Left ventricle myocardium inferior (tissue), 1 donor: ENCODE measurements at regions not wholly inside any gene's neighbourhood (a gene's known extent, or its start where the extent isn't known, plus 50 kb on each side); places are given as distances from the start of the nearest gene placed in this dataset.

Experiments
- DNase-seq: peaks from one replicate; pipeline ENCODE4 v3.0.0-alpha.2; 2020
- H3K27ac ChIP-seq: fragments of 200-600 bp; replicated peaks from 2 replicates; pipeline ENCODE4 v1.8.0; 2021
- H3K27me3 ChIP-seq: fragments of 200-600 bp; 2 replicates; pipeline ENCODE4 v1.8.0; 2021; ENCODE audit warnings: low read depth
- H3K36me3 ChIP-seq: fragments of 200-600 bp; 2 replicates; pipeline ENCODE4 v1.8.0; 2021
- H3K4me1 ChIP-seq: fragments of 200-600 bp; 2 replicates; pipeline ENCODE4 v1.8.0; 2021
- H3K4me3 ChIP-seq: fragments of 200-600 bp; 2 replicates; pipeline ENCODE4 v1.8.0; 2021; ENCODE audit warnings: mild to moderate bottlenecking, moderate library complexity
- H3K9me3 ChIP-seq: fragments of 200-600 bp; replicated peaks from 2 replicates; pipeline ENCODE4 v1.8.0; 2021
- intact Hi-C: fragments of 100-400 bp; cut with micrococcal nuclease; formaldehyde crosslinking; loops from one replicate; pipeline ENCODE4 v1.11.0; 2022
- TF ChIP-seq, protein P1 (sequence below): fragments of 200-600 bp; IDR thresholded peaks from 2 replicates; pipeline ENCODE4 v1.8.0; 2021; ENCODE audit warnings: antibody characterized with exemption, mild to moderate bottlenecking, borderline replicate concordance
- donor health status: DM: no; HTN: yes; CAD: no; lungs with severe emphysema.

- no peak for DNase-seq
- H3K36me3 ChIP-seq, result no peaks in the 10 kb centered on the region
- no peak overlapping the region for H3K4me3 ChIP-seq
- peaks cover 12% of the 10 kb centered on the region for H3K9me3 ChIP-seq
- peaks cover 14% of the 10 kb centered on the region for H3K27me3 ChIP-seq
- no peak overlapping the region for H3K27ac ChIP-seq
- intact Hi-C loops, result no loop called here
- TF ChIP-seq, protein P1, sequence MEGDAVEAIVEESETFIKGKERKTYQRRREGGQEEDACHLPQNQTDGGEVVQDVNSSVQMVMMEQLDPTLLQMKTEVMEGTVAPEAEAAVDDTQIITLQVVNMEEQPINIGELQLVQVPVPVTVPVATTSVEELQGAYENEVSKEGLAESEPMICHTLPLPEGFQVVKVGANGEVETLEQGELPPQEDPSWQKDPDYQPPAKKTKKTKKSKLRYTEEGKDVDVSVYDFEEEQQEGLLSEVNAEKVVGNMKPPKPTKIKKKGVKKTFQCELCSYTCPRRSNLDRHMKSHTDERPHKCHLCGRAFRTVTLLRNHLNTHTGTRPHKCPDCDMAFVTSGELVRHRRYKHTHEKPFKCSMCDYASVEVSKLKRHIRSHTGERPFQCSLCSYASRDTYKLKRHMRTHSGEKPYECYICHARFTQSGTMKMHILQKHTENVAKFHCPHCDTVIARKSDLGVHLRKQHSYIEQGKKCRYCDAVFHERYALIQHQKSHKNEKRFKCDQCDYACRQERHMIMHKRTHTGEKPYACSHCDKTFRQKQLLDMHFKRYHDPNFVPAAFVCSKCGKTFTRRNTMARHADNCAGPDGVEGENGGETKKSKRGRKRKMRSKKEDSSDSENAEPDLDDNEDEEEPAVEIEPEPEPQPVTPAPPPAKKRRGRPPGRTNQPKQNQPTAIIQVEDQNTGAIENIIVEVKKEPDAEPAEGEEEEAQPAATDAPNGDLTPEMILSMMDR, result no peak
- no peaks in the 10 kb centered on the region for H3K4me1 ChIP-seq
Observed at GRCh38 chr5:3489239-3489843, 106.3 kb upstream of the IRX1 start.

DNA sequence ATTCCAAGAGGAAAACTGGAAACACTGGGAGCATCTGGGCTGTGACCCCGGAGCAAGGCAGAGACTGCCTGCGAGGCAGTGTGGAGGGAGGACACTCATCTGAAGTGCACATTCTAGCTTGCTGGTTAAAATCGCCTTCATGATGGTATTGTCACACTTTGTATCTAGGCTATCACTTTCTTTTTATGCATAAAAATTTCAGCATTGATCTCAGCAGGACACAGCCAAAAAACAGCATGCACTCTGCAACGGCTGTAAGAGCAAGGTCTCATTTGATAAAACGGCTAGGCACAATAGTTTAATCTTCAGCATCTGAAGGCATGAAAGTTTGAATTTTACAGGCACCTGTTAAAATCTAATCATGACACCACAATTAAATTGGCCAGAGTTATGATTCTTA, 110.8 kb upstream of the IRX1 start:
- TF ChIP-seq, protein P1, result no peak
- Histone ChIP-seq H3K27me3 (peaks cover 16% of the 10 kb centered on the region), H3K9me3 (no peaks in the 10 kb centered on the region), H3K4me3 (no peak overlapping the region), H3K36me3 (no peaks in the 10 kb centered on the region), H3K4me1 (no peaks in the 10 kb centered on the region), H3K27ac (no peak overlapping the region)
- DNase-seq, result no peak
- intact Hi-C loops, result no loop called here

- Histone ChIP-seq H3K4me3 (no peak overlapping the region), H3K4me1 (no peaks in the 10 kb centered on the region), H3K9me3 (no peaks in the 10 kb centered on the region), H3K36me3 (no peaks in the 10 kb centered on the region), H3K27ac (no peak overlapping the region), H3K27me3 (peaks cover 5% of the 10 kb centered on the region)
- no peak for DNase-seq
- TF ChIP-seq, protein P1, result no peak
- intact Hi-C loops, result no loop called here
Observed at GRCh38 chr5:3481175-3481574, 114.5 kb upstream of the IRX1 start.

DNA sequence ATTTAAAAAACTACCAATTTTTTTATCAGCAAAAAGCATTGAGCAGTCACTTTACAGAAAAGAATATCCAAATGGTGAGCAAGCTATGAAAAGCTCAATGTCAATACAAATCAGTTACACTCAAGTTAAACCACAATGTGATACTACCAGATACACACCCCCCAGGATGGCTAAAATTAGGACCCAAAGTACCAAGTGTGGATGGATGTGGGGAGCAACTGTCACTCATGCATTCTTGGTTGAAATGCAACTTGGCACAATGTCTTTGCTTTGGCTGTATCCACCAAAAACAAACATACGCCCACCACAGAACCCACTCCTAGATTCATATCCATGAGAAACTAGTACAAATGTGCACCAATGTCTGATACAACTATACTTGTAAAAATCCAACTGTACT, 120.0 kb upstream of the IRX1 start:
- no peak for DNase-seq
- peaks cover 18% of the 10 kb centered on the region for H3K9me3 ChIP-seq
- TF ChIP-seq, protein P1, result no peak
- peaks cover 5% of the 10 kb centered on the region for H3K27me3 ChIP-seq
- no peak overlapping the region for H3K4me3 ChIP-seq
- intact Hi-C loops, result no loop called here
- no peaks in the 10 kb centered on the region for H3K4me1 ChIP-seq
- H3K27ac ChIP-seq, result no peak overlapping the region
- H3K36me3 ChIP-seq, result no peaks in the 10 kb centered on the region

GRCh38 chr5:3466392-3466791, 129.2 kb upstream of the IRX1 start:
- Histone ChIP-seq H3K27ac (no peak overlapping the region), H3K36me3 (no peaks in the 10 kb centered on the region), H3K9me3 (peaks cover 19% of the 10 kb centered on the region), H3K27me3 (peaks cover 3% of the 10 kb centered on the region), H3K4me1 (no peaks in the 10 kb centered on the region), H3K4me3 (no peak overlapping the region)
- intact Hi-C loops, result no loop called here
- no peak for DNase-seq
- TF ChIP-seq, protein P1, result no peak
